OCI-LY1 (cell line): ENCODE measurements at regions not wholly inside any gene's neighbourhood (a gene's known extent, or its start where the extent isn't known, plus 50 kb on each side); places are given as distances from the start of the nearest gene placed in this dataset.

ENCODE experiments used
- EZH2 ChIP-seq: fragments of 200-600 bp; sonication (generic), shearing (Covaris generic); IDR thresholded peaks from 2 replicates; pipeline ENCODE4 v1.8.0; 2017; ENCODE audit warnings: borderline replicate concordance, mixed run types, mild to moderate bottlenecking, antibody characterized with exemption, low read length, moderate library complexity, mixed read lengths
- TF ChIP-seq, protein P1 (sequence below): fragments of 200-600 bp; sonication (generic), shearing (Covaris generic); IDR thresholded peaks from 2 replicates; pipeline ENCODE4 v1.5.1; 2017; ENCODE audit warnings: mild to moderate bottlenecking, antibody characterized with exemption, low read length, moderate library complexity, mixed read lengths

DNA sequence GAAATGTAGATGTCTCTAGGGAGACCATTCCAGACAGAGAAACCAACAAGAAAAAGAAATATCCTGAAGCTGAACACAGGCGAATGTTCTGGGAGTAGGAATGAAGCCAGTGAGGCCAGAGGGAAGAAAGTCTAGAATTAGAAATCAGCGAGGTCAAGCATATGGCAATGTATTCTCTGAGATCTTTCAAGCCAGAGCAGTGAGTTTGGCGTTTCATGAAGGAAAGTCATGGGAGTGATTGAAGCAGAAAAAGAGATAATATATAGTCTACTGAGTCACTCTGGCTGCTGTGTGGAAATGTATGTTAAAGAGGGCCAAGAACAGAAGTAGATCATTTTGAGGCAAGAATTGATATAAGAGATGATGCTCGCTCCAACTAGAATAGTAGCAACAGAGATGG lies 576.0 kb downstream of the PCDH17 start:
- TF ChIP-seq, protein P1, sequence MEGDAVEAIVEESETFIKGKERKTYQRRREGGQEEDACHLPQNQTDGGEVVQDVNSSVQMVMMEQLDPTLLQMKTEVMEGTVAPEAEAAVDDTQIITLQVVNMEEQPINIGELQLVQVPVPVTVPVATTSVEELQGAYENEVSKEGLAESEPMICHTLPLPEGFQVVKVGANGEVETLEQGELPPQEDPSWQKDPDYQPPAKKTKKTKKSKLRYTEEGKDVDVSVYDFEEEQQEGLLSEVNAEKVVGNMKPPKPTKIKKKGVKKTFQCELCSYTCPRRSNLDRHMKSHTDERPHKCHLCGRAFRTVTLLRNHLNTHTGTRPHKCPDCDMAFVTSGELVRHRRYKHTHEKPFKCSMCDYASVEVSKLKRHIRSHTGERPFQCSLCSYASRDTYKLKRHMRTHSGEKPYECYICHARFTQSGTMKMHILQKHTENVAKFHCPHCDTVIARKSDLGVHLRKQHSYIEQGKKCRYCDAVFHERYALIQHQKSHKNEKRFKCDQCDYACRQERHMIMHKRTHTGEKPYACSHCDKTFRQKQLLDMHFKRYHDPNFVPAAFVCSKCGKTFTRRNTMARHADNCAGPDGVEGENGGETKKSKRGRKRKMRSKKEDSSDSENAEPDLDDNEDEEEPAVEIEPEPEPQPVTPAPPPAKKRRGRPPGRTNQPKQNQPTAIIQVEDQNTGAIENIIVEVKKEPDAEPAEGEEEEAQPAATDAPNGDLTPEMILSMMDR, result no peak
- no peak for TF ChIP-seq EZH2
